Mesenchymal stem cell (in vitro differentiated cells and primary cell): ENCODE measurements at regions not wholly inside any gene's neighbourhood (a gene's known extent, or its start where the extent isn't known, plus 50 kb on each side); places are given as distances from the start of the nearest gene placed in this dataset.

Experiments
- DNase-seq: peaks from one replicate; pipeline ENCODE4 v3.0.0-alpha.2; 2013
- H2AFZ ChIP-seq: one replicate; pipeline ENCODE4 v1.6.1; 2013; ENCODE audit warnings: low read depth, mild to moderate bottlenecking, control low read depth, inconsistent platforms, low read length, moderate library complexity
- H2AK5ac ChIP-seq: 2 replicates; pipeline ENCODE4 v1.6.1; 2013; ENCODE audit warnings: low read length, moderate library complexity, mild to moderate bottlenecking, inconsistent platforms; ENCODE audit not compliant: severe bottlenecking
- H2BK120ac ChIP-seq: one replicate; pipeline ENCODE4 v1.6.1; 2013; ENCODE audit warnings: low read depth, mild to moderate bottlenecking, inconsistent platforms, low read length, moderate library complexity
- H2BK12ac ChIP-seq, 2 experiments: one replicate each; pipeline ENCODE4 v1.6.1; 2013; ENCODE audit warnings: inconsistent platforms in 2 of 2, low read length in 2 of 2, mild to moderate bottlenecking in 2 of 2, moderate library complexity in 2 of 2, control low read depth in 1 of 2
- H2BK15ac ChIP-seq: one replicate; pipeline ENCODE4 v1.6.1; 2013; ENCODE audit warnings: mild to moderate bottlenecking, low read depth, inconsistent platforms; ENCODE audit not compliant: poor library complexity, severe bottlenecking
- H2BK5ac ChIP-seq: 2 replicates; pipeline ENCODE4 v1.6.1; 2013; ENCODE audit warnings: low read depth, mild to moderate bottlenecking, low read length, control low read depth, inconsistent platforms; ENCODE audit not compliant: poor library complexity, severe bottlenecking
- H3K14ac ChIP-seq, 2 experiments: one replicate each; pipeline ENCODE4 v1.6.1; 2013; ENCODE audit warnings: inconsistent platforms in 2 of 2, low read length in 2 of 2, control low read depth in 1 of 2, mild to moderate bottlenecking in 1 of 2, moderate library complexity in 1 of 2
- H3K18ac ChIP-seq, 2 experiments: one replicate each; pipeline ENCODE4 v1.6.1; 2013; ENCODE audit warnings: inconsistent platforms in 2 of 2, low read length in 2 of 2, control low read depth in 1 of 2, low read depth in 1 of 2, mild to moderate bottlenecking in 1 of 2
- H3K23ac ChIP-seq, 2 experiments: one replicate each; pipeline ENCODE4 v1.6.1; 2013; ENCODE audit warnings: inconsistent platforms in 2 of 2, low read length in 2 of 2, mild to moderate bottlenecking in 2 of 2, moderate library complexity in 2 of 2, control low read depth in 1 of 2
- H3K27ac ChIP-seq: 2 replicates; pipeline ENCODE4 v1.5.1; 2013; ENCODE audit warnings: mild to moderate bottlenecking, moderate library complexity, low read length, control low read depth, inconsistent platforms; ENCODE audit not compliant: poor library complexity, severe bottlenecking
- H3K27me3 ChIP-seq, 2 experiments: 2 replicates each; pipeline versions ENCODE4 v1.6.1 to v1.7.0; 2013; ENCODE audit warnings: low read length in 2 of 2, mild to moderate bottlenecking in 2 of 2, moderate library complexity in 2 of 2, control low read depth in 1 of 2, inconsistent platforms in 1 of 2; ENCODE audit not compliant: control insufficient read depth in 1 of 2, insufficient read depth in 1 of 2
- H3K36me3 ChIP-seq, 2 experiments: 2 replicates each; pipeline versions ENCODE4 v1.6.1 to v1.7.0; 2013; ENCODE audit warnings: low read length in 2 of 2, control low read depth in 1 of 2, inconsistent platforms in 1 of 2, low read depth in 1 of 2, mild to moderate bottlenecking in 1 of 2; ENCODE audit not compliant: insufficient read depth in 2 of 2, control insufficient read depth in 1 of 2
- H3K4ac ChIP-seq, 2 experiments: one replicate each; pipeline ENCODE4 v1.6.1; 2013; ENCODE audit warnings: inconsistent platforms in 2 of 2, low read length in 2 of 2, mild to moderate bottlenecking in 2 of 2, moderate library complexity in 2 of 2, control low read depth in 1 of 2, low read depth in 1 of 2
- H3K4me1 ChIP-seq: 2 replicates; pipeline ENCODE4 v1.6.1; 2013; ENCODE audit warnings: low read depth, low read length, control low read depth; ENCODE audit not compliant: control insufficient read depth, insufficient read depth
- H3K4me2 ChIP-seq: 2 replicates; pipeline ENCODE4 v1.6.1; 2013; ENCODE audit warnings: low read length, mild to moderate bottlenecking, inconsistent platforms; ENCODE audit not compliant: poor library complexity, severe bottlenecking
- H3K4me3 ChIP-seq, 2 experiments: 2 replicates each; pipeline versions ENCODE4 v1.5.1 to v1.7.0; 2013; ENCODE audit warnings: low read length in 2 of 2, mild to moderate bottlenecking in 2 of 2, control low read depth in 1 of 2, low read depth in 1 of 2; ENCODE audit not compliant: insufficient read depth in 1 of 2
- H3K79me1 ChIP-seq: replicated peaks from 2 replicates; pipeline ENCODE4 v1.6.1; 2013; ENCODE audit warnings: mild to moderate bottlenecking, control low read depth, low read length, inconsistent platforms; ENCODE audit not compliant: poor library complexity, severe bottlenecking
- H3K9ac ChIP-seq: 2 replicates; pipeline ENCODE4 v1.7.0; 2013; ENCODE audit warnings: mild to moderate bottlenecking, low read length, moderate library complexity
- H3K9me3 ChIP-seq: 2 replicates; pipeline ENCODE4 v1.7.0; 2013; ENCODE audit warnings: mild to moderate bottlenecking, low read length; ENCODE audit not compliant: control insufficient read depth
- H4K8ac ChIP-seq: one replicate; pipeline ENCODE4 v1.6.1; 2013; ENCODE audit warnings: inconsistent platforms, mild to moderate bottlenecking, low read length, moderate library complexity
- H4K91ac ChIP-seq: one replicate; pipeline ENCODE4 v1.6.1; 2013; ENCODE audit warnings: mild to moderate bottlenecking, low read length, inconsistent platforms
- WGBS: methylation state at CpG from one replicate; pipeline ENCODE4 v1.1.7; 2013; ENCODE audit warnings: mixed read lengths; 5-methylcytosine and 5-hydroxymethylcytosine counted together

DNA sequence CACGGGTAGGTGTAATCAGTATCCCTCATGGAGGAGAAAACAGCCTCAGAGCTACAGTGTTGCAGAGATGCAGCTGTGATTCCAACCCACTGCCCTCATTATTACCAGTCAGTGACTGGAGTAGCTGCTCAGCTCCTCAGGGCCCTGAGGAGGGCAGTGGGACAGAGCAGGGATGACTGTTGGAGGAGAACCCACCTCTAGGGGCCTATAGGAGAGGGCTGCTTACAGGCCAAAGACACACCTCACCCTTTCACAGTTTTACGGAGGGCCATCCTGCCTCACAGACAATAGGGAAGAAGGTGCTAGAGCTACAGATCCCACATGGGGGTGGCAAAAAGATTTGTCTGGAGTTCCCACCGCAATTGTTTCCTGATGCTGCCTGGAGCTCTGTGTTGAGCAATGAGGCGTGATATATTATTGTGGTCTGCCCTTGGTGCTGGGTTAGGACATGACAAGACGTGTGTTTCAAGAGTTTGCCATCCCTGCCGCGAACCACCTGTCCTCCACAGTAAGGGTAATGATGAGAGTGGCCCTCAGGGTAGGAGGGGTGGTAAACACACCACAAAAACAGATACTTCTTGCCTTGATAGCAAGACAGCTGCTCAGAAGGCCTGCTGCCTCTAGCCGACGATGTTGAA is 140.5 kb upstream of the TPM1 start:
- Histone ChIP-seq H2BK120ac (no peak overlapping the region), H3K27ac (no peak overlapping the region), H4K91ac (no peak overlapping the region), H3K27me3 (no peaks in the 10 kb centered on the region), H3K23ac (no peak overlapping the region), H3K4me2 (no peak overlapping the region), H3K18ac (no peak overlapping the region), H2BK15ac (no peak overlapping the region), H4K8ac (no peak overlapping the region), H3K9me3 (no peaks in the 10 kb centered on the region), H3K4me1 (peaks cover 26% of the 10 kb centered on the region), H3K4ac (peak overlapping the region in 1 of 2 experiments; percentile 16), H2AK5ac (peak overlapping the region; percentile 7), H2BK12ac (no peak overlapping the region), H3K9ac (no peak overlapping the region), H3K36me3 (no peaks in the 10 kb centered on the region), H3K14ac (no peak overlapping the region), H3K79me1 (peaks cover 2% of the 10 kb centered on the region), H2AFZ (no peak overlapping the region), H3K4me3 (no peak overlapping the region), H2BK5ac (no peak overlapping the region)
- WGBS: 89% methylated on average over 9 of the region's 9 CpGs
- no peak for DNase-seq

DNA sequence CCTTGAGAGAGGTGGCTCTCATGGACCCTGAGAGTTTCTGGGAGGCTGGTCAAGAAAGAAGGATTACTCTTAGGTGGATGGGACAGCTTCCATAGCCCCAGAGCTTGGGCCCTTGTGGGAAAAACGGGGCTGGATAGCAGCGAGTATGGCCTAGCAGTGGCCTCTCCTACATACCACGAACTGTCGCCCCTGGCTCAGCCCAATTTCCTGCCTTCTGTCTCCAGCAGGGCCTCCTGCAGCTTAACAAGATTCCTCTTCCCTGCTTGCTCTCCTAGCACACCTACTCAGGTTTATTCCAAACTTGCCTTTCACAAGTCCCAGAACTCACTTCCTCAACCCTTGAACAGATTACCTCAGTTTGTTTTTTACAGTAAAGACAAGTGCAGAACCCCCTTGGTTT is 139.7 kb upstream of the TPM1 start:
- no peaks in the 10 kb centered on the region for H3K27me3 ChIP-seq
- no peak overlapping the region for H3K14ac ChIP-seq
- no peaks in the 10 kb centered on the region for H3K9me3 ChIP-seq
- H2AFZ ChIP-seq: no peak overlapping the region
- H2AK5ac ChIP-seq: peak overlapping the region; percentile 7
- H3K18ac ChIP-seq: no peak overlapping the region
- no peak overlapping the region for H2BK5ac ChIP-seq
- peaks cover 2% of the 10 kb centered on the region for H3K79me1 ChIP-seq
- H3K23ac ChIP-seq: no peak overlapping the region
- peaks cover 22% of the 10 kb centered on the region for H3K4me1 ChIP-seq
- no peak overlapping the region for H3K9ac ChIP-seq
- H4K91ac ChIP-seq: no peak overlapping the region
- H2BK15ac ChIP-seq: no peak overlapping the region
- H2BK120ac ChIP-seq: no peak overlapping the region
- no peak overlapping the region for H3K4me2 ChIP-seq
- H4K8ac ChIP-seq: no peak overlapping the region
- no peak overlapping the region for H3K4me3 ChIP-seq
- DNase-seq: no peak
- H3K27ac ChIP-seq: no peak overlapping the region
- H2BK12ac ChIP-seq: no peak overlapping the region
- no peak overlapping the region for H3K4ac ChIP-seq
- 68% methylated on average over 4 of the region's 4 CpGs for WGBS
- H3K36me3 ChIP-seq: no peaks in the 10 kb centered on the region

DNA sequence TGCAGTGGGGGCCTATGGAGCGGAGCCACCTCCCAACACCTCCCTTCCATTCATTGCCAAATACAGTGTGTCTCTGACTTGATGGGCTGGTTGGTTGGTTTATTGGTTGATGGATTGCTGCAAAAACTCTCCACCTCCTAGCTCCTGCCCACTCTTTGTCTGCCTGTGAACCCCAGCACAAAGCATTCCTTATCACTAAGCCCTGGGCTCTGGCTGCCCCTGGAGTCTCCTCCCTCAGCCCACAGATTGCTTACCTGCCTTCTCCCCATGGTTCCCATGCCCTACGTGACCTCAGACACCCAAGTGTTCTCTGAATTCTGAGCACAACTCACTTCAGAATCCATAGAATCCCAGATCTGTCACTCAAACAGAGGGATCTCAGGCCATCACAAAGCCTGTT is 139.1 kb upstream of the TPM1 start:
- H4K91ac ChIP-seq: no peak overlapping the region
- no peak overlapping the region for H2BK15ac ChIP-seq
- no peak overlapping the region for H2BK5ac ChIP-seq
- peak overlapping the region in 1 of 2 experiments; percentile 69 for H3K14ac ChIP-seq
- H2AK5ac ChIP-seq: peak overlapping the region; percentile 25
- H3K23ac ChIP-seq: no peak overlapping the region
- WGBS: 91% methylated on average over 1 of the region's 2 CpGs
- no peak overlapping the region for H3K18ac ChIP-seq
- no peak overlapping the region for H3K27ac ChIP-seq
- H4K8ac ChIP-seq: no peak overlapping the region
- no peaks in the 10 kb centered on the region for H3K79me1 ChIP-seq
- no peak overlapping the region for H3K4me3 ChIP-seq
- H3K9ac ChIP-seq: no peak overlapping the region
- no peak overlapping the region for H2AFZ ChIP-seq
- H3K4me2 ChIP-seq: no peak overlapping the region
- H3K4me1 ChIP-seq: peaks cover 19% of the 10 kb centered on the region
- H2BK12ac ChIP-seq: no peak overlapping the region
- no peaks in the 10 kb centered on the region for H3K36me3 ChIP-seq
- H3K9me3 ChIP-seq: no peaks in the 10 kb centered on the region
- no peaks in the 10 kb centered on the region for H3K27me3 ChIP-seq
- no peak overlapping the region for H2BK120ac ChIP-seq
- no peak overlapping the region for H3K4ac ChIP-seq
- no peak for DNase-seq

DNA sequence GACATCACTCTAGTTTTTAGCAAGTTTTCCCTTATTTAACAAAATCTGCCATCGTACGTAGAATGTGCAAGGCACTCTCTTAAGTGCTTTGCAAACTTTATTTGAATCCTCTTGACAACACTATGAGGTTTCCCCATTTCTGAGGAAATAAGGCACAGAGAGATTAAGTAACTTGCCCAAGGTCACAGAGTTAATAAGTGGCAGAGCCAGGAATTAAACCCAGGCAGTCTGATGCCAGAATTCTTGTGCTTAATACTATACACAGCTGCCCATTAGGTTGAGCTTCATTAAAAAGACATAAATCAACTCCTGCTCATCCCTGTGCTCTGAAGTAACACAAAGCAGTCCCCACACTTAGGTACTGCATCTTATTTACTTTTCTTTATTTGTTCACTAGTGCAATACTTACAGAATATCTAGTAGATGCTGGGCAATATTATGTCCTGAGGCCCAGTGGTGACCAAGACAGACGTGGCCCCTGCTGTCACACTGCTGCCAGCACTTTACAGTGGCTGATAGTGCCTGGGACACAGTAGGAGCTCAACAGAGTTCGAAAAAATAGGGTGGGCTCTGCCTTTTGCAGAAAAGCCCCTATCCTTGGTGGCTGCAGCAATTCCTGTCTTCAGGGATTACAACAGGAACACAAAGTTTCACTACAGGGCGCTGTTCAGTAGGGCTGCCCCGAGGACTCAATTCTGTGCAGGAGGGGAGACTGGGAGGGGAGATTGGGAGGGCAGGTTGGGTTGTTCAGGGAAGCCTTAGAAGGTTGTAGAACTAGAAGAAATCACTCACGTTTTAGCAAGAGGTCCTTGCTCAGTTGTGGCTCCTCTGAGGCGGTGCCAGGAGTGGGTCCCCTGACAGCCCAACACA is 138.3 kb upstream of the TPM1 start:
- H2BK15ac ChIP-seq: no peak overlapping the region
- no peak for DNase-seq
- no peak overlapping the region for H3K27ac ChIP-seq
- H2AFZ ChIP-seq: no peak overlapping the region
- H3K4me1 ChIP-seq: peaks cover 17% of the 10 kb centered on the region
- no peak overlapping the region for H4K91ac ChIP-seq
- no peak overlapping the region for H3K9ac ChIP-seq
- H2BK120ac ChIP-seq: no peak overlapping the region
- no peak overlapping the region for H3K18ac ChIP-seq
- H3K36me3 ChIP-seq: no peaks in the 10 kb centered on the region
- no peaks in the 10 kb centered on the region for H3K9me3 ChIP-seq
- H3K23ac ChIP-seq: no peak overlapping the region
- WGBS: 86% methylated on average over 8 of the region's 8 CpGs
- no peak overlapping the region for H4K8ac ChIP-seq
- H3K4me3 ChIP-seq: no peak overlapping the region
- no peaks in the 10 kb centered on the region for H3K27me3 ChIP-seq
- H2BK5ac ChIP-seq: no peak overlapping the region
- H3K4ac ChIP-seq: no peak overlapping the region
- no peak overlapping the region for H3K4me2 ChIP-seq
- no peaks in the 10 kb centered on the region for H3K79me1 ChIP-seq
- H2AK5ac ChIP-seq: no peak overlapping the region
- H2BK12ac ChIP-seq: no peak overlapping the region
- no peak overlapping the region for H3K14ac ChIP-seq
